Keratinocyte (primary cell): ENCODE measurements at regions not wholly inside any gene's neighbourhood (a gene's known extent, or its start where the extent isn't known, plus 50 kb on each side); places are given as distances from the start of the nearest gene placed in this dataset.

Source experiments
- DNase-seq: peaks from one replicate; pipeline ENCODE4 v3.0.0-alpha.2; 2011; ENCODE audit warnings: low read depth, missing footprints, low spot score
- FAIRE-seq: peaks from 2 replicates; lab custom pipeline; 2011; peaks lifted over from hg19 to GRCh38; lab: Jason Lieb, UNC
- H2AFZ ChIP-seq: 2 replicates; pipeline ENCODE4 v1.6.0; 2012; ENCODE audit warnings: low read length, control low read depth, inconsistent platforms; ENCODE audit not compliant: control insufficient read depth
- H3K27ac ChIP-seq: 2 replicates; pipeline ENCODE4 v1.5.1; 2011; ENCODE audit warnings: low read length; ENCODE audit not compliant: control insufficient read depth, insufficient read depth
- H3K27me3 ChIP-seq: 3 replicates; pipeline ENCODE4 v1.6.0; 2011; ENCODE audit warnings: low read length; ENCODE audit not compliant: control insufficient read depth, insufficient read depth; ENCODE audit errors: extremely low read depth
- H3K36me3 ChIP-seq, 2 experiments: 2 replicates in 1 of 2; 3 replicates in 1 of 2; pipeline ENCODE4 v1.5.1; 2011; ENCODE audit warnings: low read length in 2 of 2, mild to moderate bottlenecking in 1 of 2; ENCODE audit not compliant: control insufficient read depth in 2 of 2, insufficient read depth in 2 of 2; ENCODE audit errors: extremely low read depth in 1 of 2
- H3K4me1 ChIP-seq: 3 replicates; pipeline ENCODE4 v1.5.1; 2011; ENCODE audit warnings: low read length; ENCODE audit not compliant: control insufficient read depth, insufficient read depth; ENCODE audit errors: extremely low read depth
- H3K4me2 ChIP-seq: 3 replicates; pipeline ENCODE4 v1.6.0; 2011; ENCODE audit warnings: low read depth, low read length; ENCODE audit not compliant: control insufficient read depth, insufficient read depth; ENCODE audit errors: extremely low read depth
- H3K4me3 ChIP-seq, 3 experiments: fragments of 200-600 bp in 1 of 3; sonication (generic) in 1 of 3; 2 replicates in 2 of 3; 3 replicates in 1 of 3; pipeline ENCODE4 v1.5.1; 2011 to 2016; ENCODE audit warnings: low read length in 3 of 3, mild to moderate bottlenecking in 3 of 3, control low read depth in 2 of 3, inconsistent platforms in 1 of 3, low read depth in 1 of 3, mixed read lengths in 1 of 3, mixed run types in 1 of 3, moderate library complexity in 1 of 3; ENCODE audit not compliant: control insufficient read depth in 2 of 3, insufficient read depth in 2 of 3; ENCODE audit errors: extremely low read depth in 1 of 3
- H3K79me2 ChIP-seq: 2 replicates; pipeline ENCODE4 v1.6.0; 2012; ENCODE audit warnings: low read length; ENCODE audit not compliant: control insufficient read depth, insufficient read depth
- H3K9ac ChIP-seq: 3 replicates; pipeline ENCODE4 v1.6.0; 2011; ENCODE audit warnings: low read length; ENCODE audit not compliant: control insufficient read depth, insufficient read depth; ENCODE audit errors: extremely low read depth
- H3K9me1 ChIP-seq: 3 replicates; pipeline ENCODE4 v1.6.0; 2011; ENCODE audit warnings: low read length; ENCODE audit not compliant: control insufficient read depth, insufficient read depth; ENCODE audit errors: extremely low read depth
- H3K9me3 ChIP-seq: 2 replicates; pipeline ENCODE4 v1.5.1; 2012; ENCODE audit warnings: low read depth, low read length; ENCODE audit not compliant: control insufficient read depth
- H4K20me1 ChIP-seq: 3 replicates; pipeline ENCODE4 v1.6.0; 2011; ENCODE audit warnings: low read length; ENCODE audit not compliant: control insufficient read depth, insufficient read depth; ENCODE audit errors: extremely low read depth
- CTCF ChIP-seq, 3 experiments: IDR thresholded peaks in 1 of 3; conservative IDR thresholded peaks in 1 of 3; optimal IDR thresholded peaks in 1 of 3; 2 replicates in 2 of 3; 3 replicates in 1 of 3; pipeline versions ENCODE3 to v1.5.1; 2011; ENCODE audit warnings: low read length in 3 of 3, mild to moderate bottlenecking in 3 of 3, moderate library complexity in 2 of 3, control low read depth in 1 of 3, inconsistent platforms in 1 of 3; ENCODE audit not compliant: insufficient read depth in 2 of 3; ENCODE audit errors: extremely low read depth in 1 of 3
- EZH2 ChIP-seq: IDR thresholded peaks from one replicate; pipeline ENCODE4 v1.6.1; 2012; ENCODE audit warnings: inconsistent platforms, mild to moderate bottlenecking, low read length, moderate library complexity
- dilution Hi-C: fragments of 300-500 bp; cut with MboI; formaldehyde crosslinking; loops from one replicate; pipeline ENCODE4 v1.7.0; 2020; ENCODE audit warnings: low sequenced_read_pairs; ENCODE audit not compliant: extremely low pct_ligation_motif_present

GRCh38 chr6:170006071-170006899 is 254.9 kb downstream of the ERMARD start:
- TF ChIP-seq CTCF (optimal IDR thresholded peaks at IDR 0.05 in 1 of 3, IDR thresholded peaks at IDR 0.05 in 1 of 3, conservative IDR thresholded peaks at IDR 0.05 in 1 of 3; ENCODE audit: extremely low read depth in 1 of 3, insufficient read depth in 2 of 3, low read length in 3 of 3) (no peak), EZH2 (no peak)
- FAIRE-seq, result no peak
- Histone ChIP-seq H3K4me1 (no peaks in the 10 kb centered on the region), H3K9me3 (peaks cover 11% of the 10 kb centered on the region), H4K20me1 (no peaks in the 10 kb centered on the region), H3K27ac (no peak overlapping the region), H3K9me1 (no peaks in the 10 kb centered on the region), H3K4me2 (no peak overlapping the region), H3K79me2 (no peaks in the 10 kb centered on the region), H3K9ac (no peak overlapping the region), H3K36me3 (no peaks in the 10 kb centered on the region), H3K4me3 (no peak overlapping the region), H2AFZ (no peak overlapping the region), H3K27me3 (no peaks in the 10 kb centered on the region)
- dilution Hi-C loops, result no loop called here
- no peak for DNase-seq

- H3K4me2 ChIP-seq, result no peak overlapping the region
- H2AFZ ChIP-seq, result no peak overlapping the region
- no peak for DNase-seq
- H4K20me1 ChIP-seq, result no peaks in the 10 kb centered on the region
- no peak overlapping the region for H3K27ac ChIP-seq
- H3K36me3 ChIP-seq, result no peaks in the 10 kb centered on the region
- H3K4me3 ChIP-seq, result no peak overlapping the region
- H3K4me1 ChIP-seq, result no peaks in the 10 kb centered on the region
- no peak for FAIRE-seq
- dilution Hi-C loops, result no loop called here
- no peak overlapping the region for H3K9ac ChIP-seq
- no peaks in the 10 kb centered on the region for H3K9me1 ChIP-seq
- TF ChIP-seq CTCF (optimal IDR thresholded peaks at IDR 0.05 in 1 of 3, IDR thresholded peaks at IDR 0.05 in 1 of 3, conservative IDR thresholded peaks at IDR 0.05 in 1 of 3; ENCODE audit: extremely low read depth in 1 of 3, insufficient read depth in 2 of 3, low read length in 3 of 3), result no peak
- no peak for TF ChIP-seq EZH2
- no peaks in the 10 kb centered on the region for H3K27me3 ChIP-seq
- H3K79me2 ChIP-seq, result no peaks in the 10 kb centered on the region
- H3K9me3 ChIP-seq, result peaks cover 11% of the 10 kb centered on the region
Observed at GRCh38 chr6:170005665-170006064, 254.2 kb downstream of the ERMARD start.
